ENCODE measurements at regions not wholly inside any gene's neighbourhood (a gene's known extent, or its start where the extent isn't known, plus 50 kb on each side); places are given as distances from the start of the nearest gene placed in this dataset.

- TF ChIP-seq CTCF (conservative IDR thresholded peaks at IDR 0.05; ENCODE audit: low read depth, low read length) = no peak
- TF ChIP-seq POLR2A (IDR thresholded peaks at IDR 0.05; ENCODE audit: low read depth, low read length) = no peak
- TF ChIP-seq MXI1 (IDR thresholded peaks at IDR 0.05; ENCODE audit: borderline replicate concordance, low read depth, low read length) = no peak
- TF ChIP-seq USF2 (IDR thresholded peaks at IDR 0.05; ENCODE audit: low read depth, low read length) = no peak
- TF ChIP-seq RAD21 (IDR thresholded peaks at IDR 0.05; ENCODE audit: low read length) = no peak
- no peak for TF ChIP-seq CEBPB (IDR thresholded peaks at IDR 0.05; ENCODE audit: low read depth, low read length)
- no peak for TF ChIP-seq MAFK (IDR thresholded peaks at IDR 0.05; ENCODE audit: low read depth, low read length)
Observed at GRCh38 chr16:51084074-51084928, 66.8 kb downstream of the SALL1 start.

All from IMR-90 (cell line).